ENCODE measurements at regions not wholly inside any gene's neighbourhood (a gene's known extent, or its start where the extent isn't known, plus 50 kb on each side); places are given as distances from the start of the nearest gene placed in this dataset.
A peak's percentile ranks its signal among the peaks of the same experiment; 100 is the strongest.

DNA sequence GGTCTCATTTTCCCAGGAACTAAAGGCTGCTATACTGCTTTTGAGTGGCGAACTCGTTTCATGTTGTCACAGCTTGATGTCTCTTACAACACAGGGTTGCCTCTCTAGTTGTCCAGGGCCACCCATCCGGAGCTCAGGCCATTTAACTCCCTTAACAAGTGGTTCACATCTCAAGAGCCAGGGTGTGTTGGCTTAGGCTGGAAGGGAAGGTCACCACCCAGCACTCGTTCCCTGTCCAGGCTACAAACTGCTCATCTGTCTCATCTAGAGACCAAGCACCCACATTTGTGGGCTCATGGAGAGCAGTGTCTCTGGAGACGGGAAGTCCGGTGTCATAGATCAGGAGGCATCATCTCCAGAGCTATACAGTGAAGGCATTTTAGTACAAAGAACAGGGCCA lies 106.8 kb upstream of the EXOC2 start:
- Mint-ChIP-seq H3K4me3 (no peak overlapping the region), H3K27me3 (ENCODE audit: low read depth) (peaks cover 69% of the 10 kb centered on the region), H3K36me3 (ENCODE audit: insufficient read depth in 2 of 2) (no peaks in the 10 kb centered on the region), H3K4me1 (ENCODE audit: low read depth) (no peaks in the 10 kb centered on the region), H3K9me3 (no peaks in the 10 kb centered on the region), H3K27ac (no peak overlapping the region)
- no peak for DNase-seq
- no peak for ATAC-seq (replicated peaks in 1 of 2)

GRCh38 chr6:797479-798077 lies 104.6 kb upstream of the EXOC2 start:
- H3K4me1 Mint-ChIP-seq (ENCODE audit: low read depth) = no peaks in the 10 kb centered on the region
- no peaks in the 10 kb centered on the region for H3K36me3 Mint-ChIP-seq (ENCODE audit: insufficient read depth in 2 of 2)
- H3K27ac Mint-ChIP-seq = no peak overlapping the region
- ATAC-seq (replicated peaks in 1 of 2) (no peak), DNase-seq (peak; percentile 35 to 46)
- H3K4me3 Mint-ChIP-seq = no peak overlapping the region
- peaks cover 73% of the 10 kb centered on the region for H3K27me3 Mint-ChIP-seq (ENCODE audit: low read depth)
- no peaks in the 10 kb centered on the region for H3K9me3 Mint-ChIP-seq

GRCh38 chr6:795046-795685 lies 102.2 kb upstream of the EXOC2 start:
- no peak overlapping the region for H3K4me3 Mint-ChIP-seq

GRCh38 chr6:793261-793660 lies 100.3 kb upstream of the EXOC2 start:
- Mint-ChIP-seq H3K27me3 (ENCODE audit: low read depth) (peaks cover 63% of the 10 kb centered on the region), H3K4me3 (no peak overlapping the region), H3K4me1 (ENCODE audit: low read depth) (peaks cover 7% of the 10 kb centered on the region), H3K27ac (no peak overlapping the region), H3K36me3 (ENCODE audit: insufficient read depth in 2 of 2) (no peaks in the 10 kb centered on the region), H3K9me3 (peaks cover 3% of the 10 kb centered on the region in 2 donors)
- no peak for ATAC-seq (replicated peaks in 1 of 2)
- no peak for DNase-seq

More at GRCh38 chr6:795046-795685, 102.2 kb upstream of the EXOC2 start:
- DNase-seq (no peak), ATAC-seq (replicated peaks in 1 of 2) (no peak)
- Mint-ChIP-seq H3K27ac (no peak overlapping the region), H3K9me3 (peaks cover 3% of the 10 kb centered on the region in 2 donors), H3K27me3 (ENCODE audit: low read depth) (peaks cover 77% of the 10 kb centered on the region), H3K4me1 (ENCODE audit: low read depth) (no peaks in the 10 kb centered on the region), H3K36me3 (ENCODE audit: insufficient read depth in 2 of 2) (no peaks in the 10 kb centered on the region)

- Mint-ChIP-seq H3K4me3 (no peak overlapping the region), H3K9me3 (peaks cover 3% of the 10 kb centered on the region in 2 donors), H3K27ac (no peak overlapping the region), H3K27me3 (ENCODE audit: low read depth) (peaks cover 57% of the 10 kb centered on the region), H3K4me1 (ENCODE audit: low read depth) (peaks cover 13% of the 10 kb centered on the region), H3K36me3 (ENCODE audit: insufficient read depth in 2 of 2) (no peaks in the 10 kb centered on the region)
- DNase-seq (no peak), ATAC-seq (replicated peaks in 1 of 2) (no peak)
Measured at GRCh38 chr6:792662-793061, 99.7 kb upstream of the EXOC2 start.

DNA sequence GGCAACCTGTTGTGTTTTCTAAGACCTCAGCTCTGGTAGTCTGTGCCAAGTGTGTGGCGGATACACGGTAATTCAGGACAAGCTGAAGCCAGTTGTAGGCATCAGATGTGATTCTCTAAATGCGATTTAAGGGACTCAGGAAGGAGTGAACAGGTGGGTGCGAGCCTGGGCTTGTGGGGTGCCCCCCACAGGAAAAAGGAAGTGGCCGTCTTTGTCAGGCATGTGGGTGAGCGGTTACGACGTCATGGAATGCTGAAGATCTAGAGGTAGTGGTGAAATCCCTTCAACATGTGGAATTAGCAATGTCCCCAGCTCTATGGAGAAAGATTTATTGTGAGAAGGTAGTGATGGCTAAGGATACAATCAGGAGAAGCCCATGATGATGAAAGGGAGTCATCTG lies 95.1 kb upstream of the EXOC2 start:
- H3K36me3 Mint-ChIP-seq (ENCODE audit: insufficient read depth in 2 of 2) = no peaks in the 10 kb centered on the region
- peaks cover 3% of the 10 kb centered on the region in 2 donors for H3K9me3 Mint-ChIP-seq
- ATAC-seq (replicated peaks in 1 of 2) = peak; percentile 38 to 45
- H3K27me3 Mint-ChIP-seq (ENCODE audit: low read depth) = peaks cover 16% of the 10 kb centered on the region
- H3K4me3 Mint-ChIP-seq = peak overlapping the region; percentile 9 to 64
- H3K27ac Mint-ChIP-seq = no peak overlapping the region
- peak; percentile 32 to 34 for DNase-seq
- H3K4me1 Mint-ChIP-seq (ENCODE audit: low read depth) = peaks cover 23% of the 10 kb centered on the region

DNA sequence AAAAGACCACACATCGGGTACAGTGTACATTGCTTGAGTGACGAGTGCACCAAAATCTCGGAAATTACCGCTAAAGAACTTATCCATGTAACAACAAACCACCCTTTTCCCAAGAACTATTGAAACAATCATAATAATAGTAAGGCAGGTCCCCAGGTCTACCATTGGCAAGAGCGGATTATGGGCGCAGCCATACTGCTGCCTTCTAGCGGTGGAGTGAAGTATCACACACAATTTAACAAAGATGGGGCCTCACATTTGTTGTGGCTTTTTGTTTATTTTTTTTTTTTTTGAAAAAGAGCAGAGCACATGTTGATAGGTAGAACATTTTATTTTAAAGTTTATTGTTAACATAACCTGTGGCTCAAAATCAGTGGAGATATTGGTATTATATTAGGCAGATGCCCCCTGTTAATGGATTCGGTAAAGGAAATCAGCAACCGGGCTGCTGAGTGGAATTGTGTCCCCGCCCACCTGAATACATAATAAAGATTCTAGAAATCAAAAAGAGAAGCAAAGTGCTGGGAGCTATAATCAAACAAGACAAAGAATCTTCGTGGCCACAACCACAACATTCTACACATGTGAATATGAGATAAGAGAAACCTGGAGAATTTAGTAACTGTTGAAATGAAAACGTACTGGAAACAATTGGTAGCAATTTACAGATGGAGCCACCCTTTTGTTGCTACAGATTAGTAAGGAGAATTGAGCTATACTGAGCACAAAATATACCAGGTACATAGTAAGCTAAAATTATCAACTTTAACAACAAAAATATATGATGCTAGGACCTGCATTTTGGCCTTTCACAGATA lies 94.2 kb upstream of the EXOC2 start:
- peak; percentile 51 to 57 for ATAC-seq (replicated peaks in 1 of 2)
- Mint-ChIP-seq H3K36me3 (ENCODE audit: insufficient read depth in 2 of 2) (no peaks in the 10 kb centered on the region), H3K27me3 (ENCODE audit: low read depth) (peaks cover 8% of the 10 kb centered on the region), H3K9me3 (peaks cover 3% of the 10 kb centered on the region in 2 donors), H3K4me1 (ENCODE audit: low read depth) (peaks cover 23% of the 10 kb centered on the region), H3K4me3 (peak overlapping the region in 1 of 2 donors; percentile 9), H3K27ac (peak overlapping the region; percentile 34)
- DNase-seq = peak in 1 of 2 donors; percentile 29

DNA sequence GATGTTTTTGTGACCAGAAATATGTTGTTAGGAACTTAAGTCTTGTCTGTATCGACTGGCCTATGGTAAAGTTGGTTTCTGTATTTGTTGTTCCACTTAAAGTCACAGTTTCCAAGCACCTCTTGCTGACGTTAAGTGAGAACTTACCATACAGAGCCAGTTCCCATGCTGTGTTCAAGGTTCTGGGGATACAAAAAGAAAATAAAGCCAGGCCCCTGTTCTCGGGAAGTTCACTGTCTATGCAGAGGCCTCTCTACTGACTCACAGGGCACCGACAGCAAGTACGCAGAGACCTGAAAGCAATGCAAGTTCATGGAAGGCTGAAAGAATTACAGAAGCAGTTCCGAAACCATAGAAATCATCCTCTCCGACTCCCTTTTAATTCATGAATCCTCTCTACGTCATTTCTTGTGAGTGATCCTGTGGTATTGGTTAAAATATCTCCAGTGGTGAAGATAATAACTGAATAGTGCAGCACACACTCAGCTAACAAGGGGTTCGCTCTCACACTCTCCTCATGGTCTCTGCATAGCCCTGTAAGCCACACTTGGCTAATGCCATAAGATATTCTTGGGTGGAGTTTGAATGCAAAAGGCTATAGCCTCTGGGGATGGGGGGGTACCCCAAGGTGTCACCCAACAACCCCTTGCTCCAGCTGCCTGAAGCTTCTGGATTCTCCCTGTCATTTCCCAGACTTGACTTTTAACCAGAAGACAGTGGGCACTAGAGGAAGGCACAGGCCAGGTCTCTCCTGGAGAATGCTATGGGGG lies 91.2 kb upstream of the EXOC2 start:
- peaks cover 18% of the 10 kb centered on the region for H3K4me1 Mint-ChIP-seq (ENCODE audit: low read depth)
- no peak overlapping the region for H3K4me3 Mint-ChIP-seq
- H3K9me3 Mint-ChIP-seq = no peaks in the 10 kb centered on the region
- H3K36me3 Mint-ChIP-seq (ENCODE audit: insufficient read depth in 2 of 2) = no peaks in the 10 kb centered on the region
- DNase-seq = no peak
- H3K27ac Mint-ChIP-seq = no peak overlapping the region
- H3K27me3 Mint-ChIP-seq (ENCODE audit: low read depth) = peaks cover 26% of the 10 kb centered on the region
- no peak for ATAC-seq (replicated peaks in 1 of 2)

- no peaks in the 10 kb centered on the region for H3K36me3 Mint-ChIP-seq (ENCODE audit: insufficient read depth in 2 of 2)
- peaks cover 5% of the 10 kb centered on the region for H3K4me1 Mint-ChIP-seq (ENCODE audit: low read depth)
- no peak overlapping the region for H3K4me3 Mint-ChIP-seq
- H3K27me3 Mint-ChIP-seq (ENCODE audit: low read depth) = peaks cover 26% of the 10 kb centered on the region
- no peak for ATAC-seq (replicated peaks in 1 of 2)
- H3K27ac Mint-ChIP-seq = no peak overlapping the region
- DNase-seq = no peak
- H3K9me3 Mint-ChIP-seq = no peaks in the 10 kb centered on the region
Measured at GRCh38 chr6:782141-782540, 89.2 kb upstream of the EXOC2 start.

DNA sequence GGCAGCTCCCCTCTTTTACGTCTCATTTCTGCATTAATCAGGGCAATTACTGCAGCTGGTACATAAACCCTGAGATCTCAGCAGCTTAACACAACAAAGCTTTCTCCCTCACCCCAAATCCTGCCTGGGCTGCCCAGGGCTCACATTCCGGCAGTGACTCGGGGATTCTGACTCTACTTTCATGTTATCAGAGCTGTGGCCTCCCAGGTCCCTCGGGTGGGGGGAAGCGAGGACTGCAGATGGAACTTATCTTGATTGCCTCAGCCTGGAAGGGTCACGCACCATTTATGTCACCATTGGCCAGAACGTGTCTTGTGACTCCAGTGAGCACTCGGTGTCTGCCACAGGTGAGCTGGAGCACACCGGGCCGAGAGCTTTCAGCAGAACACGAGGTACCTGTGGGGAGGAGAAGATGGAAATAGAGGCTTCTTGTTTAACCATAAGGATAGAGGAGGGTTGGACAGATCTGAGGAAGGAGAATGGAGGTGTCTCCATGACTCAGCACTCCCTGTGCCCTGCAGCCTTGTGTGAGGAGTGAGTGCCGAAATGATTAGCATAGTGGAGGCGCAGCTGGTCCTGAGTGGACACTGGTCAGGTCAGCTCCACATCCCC lies 88.5 kb upstream of the EXOC2 start:
- DNase-seq = no peak
- Mint-ChIP-seq H3K4me3 (no peak overlapping the region), H3K36me3 (ENCODE audit: insufficient read depth in 2 of 2) (no peaks in the 10 kb centered on the region), H3K27me3 (ENCODE audit: low read depth) (peaks cover 26% of the 10 kb centered on the region), H3K9me3 (no peaks in the 10 kb centered on the region), H3K27ac (no peak overlapping the region), H3K4me1 (ENCODE audit: low read depth) (no peaks in the 10 kb centered on the region)
- ATAC-seq (replicated peaks in 1 of 2) = no peak

- H3K4me3 Mint-ChIP-seq = no peak overlapping the region
Measured at GRCh38 chr6:780706-781105, 87.8 kb upstream of the EXOC2 start.

DNA sequence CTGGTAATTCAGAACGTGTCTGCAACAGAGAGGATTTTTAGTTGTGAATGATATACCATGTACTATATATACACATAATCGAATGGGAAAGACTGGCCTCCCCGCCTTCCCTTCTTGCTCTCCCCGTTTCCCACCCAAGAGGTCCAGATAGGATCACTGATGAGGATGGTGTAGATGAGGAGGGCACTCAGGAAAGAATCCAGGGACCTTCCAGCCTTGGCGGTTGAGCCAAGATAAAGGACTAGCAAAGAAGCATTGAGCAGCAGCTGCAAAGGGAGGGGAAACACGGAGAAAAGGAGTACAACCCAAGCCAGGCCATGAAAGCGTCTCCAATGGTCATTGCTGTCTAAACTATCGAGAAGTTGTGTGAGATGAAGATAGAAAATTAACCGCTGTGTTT lies 84.0 kb upstream of the EXOC2 start:
- Mint-ChIP-seq H3K36me3 (ENCODE audit: insufficient read depth in 2 of 2) (no peaks in the 10 kb centered on the region), H3K4me1 (ENCODE audit: low read depth) (no peaks in the 10 kb centered on the region), H3K9me3 (no peaks in the 10 kb centered on the region), H3K27ac (no peak overlapping the region), H3K4me3 (no peak overlapping the region), H3K27me3 (ENCODE audit: low read depth) (peaks cover 23% of the 10 kb centered on the region)
- ATAC-seq (replicated peaks in 1 of 2) (no peak), DNase-seq (no peak)

More at GRCh38 chr6:780706-781105, 87.8 kb upstream of the EXOC2 start:
- Mint-ChIP-seq H3K36me3 (ENCODE audit: insufficient read depth in 2 of 2) (no peaks in the 10 kb centered on the region), H3K27me3 (ENCODE audit: low read depth) (peaks cover 26% of the 10 kb centered on the region), H3K27ac (no peak overlapping the region), H3K4me1 (ENCODE audit: low read depth) (no peaks in the 10 kb centered on the region), H3K9me3 (no peaks in the 10 kb centered on the region)
- DNase-seq (no peak), ATAC-seq (replicated peaks in 1 of 2) (no peak)
